ENCODE measurements at regions not wholly inside any gene's neighbourhood (a gene's known extent, or its start where the extent isn't known, plus 50 kb on each side); places are given as distances from the start of the nearest gene placed in this dataset.
"Not testable (repeated sequence)": the region's sequence is repeated elsewhere in the genome, so short reads cannot be mapped to it uniquely, and the experiment has no call there.

- TF ChIP-seq CTCF (IDR thresholded peaks at IDR 0.05), result no peak
- H3K27ac ChIP-seq, result no peak overlapping the region
These were observed 166.5 kb upstream of the CXCR4 start for GRCh38 chr2:136284226-136285119.

GRCh38 chr2:136282251-136282650, 164.3 kb upstream of the CXCR4 start:
- H3K36me3 ChIP-seq, result no peaks in the 10 kb centered on the region
- TF ChIP-seq CTCF (IDR thresholded peaks at IDR 0.05), result no peak
- no peaks in the 10 kb centered on the region for H3K27me3 ChIP-seq
- no peak overlapping the region for H3K4me3 ChIP-seq (ENCODE audit: low read depth in 1 of 2, low read length in 1 of 2)
- H3K4me1 ChIP-seq (ENCODE audit: control insufficient read depth in 1 of 2, insufficient read depth in 1 of 2, low read depth in 1 of 2, low read length in 1 of 2), result peaks cover 0 to 5% of the 10 kb centered on the region in 2 experiments
- H3K9me3 ChIP-seq, result no peaks in the 10 kb centered on the region
- no peak overlapping the region for H3K27ac ChIP-seq

More at GRCh38 chr2:136284226-136285119, 166.5 kb upstream of the CXCR4 start:
- no peaks in the 10 kb centered on the region for H3K27me3 ChIP-seq
- no peak overlapping the region for H3K4me3 ChIP-seq (ENCODE audit: low read depth in 1 of 2, low read length in 1 of 2)
- H3K9me3 ChIP-seq, result no peaks in the 10 kb centered on the region
- no peaks in the 10 kb centered on the region for H3K36me3 ChIP-seq
- peaks cover 0 to 5% of the 10 kb centered on the region in 2 experiments for H3K4me1 ChIP-seq (ENCODE audit: control insufficient read depth in 1 of 2, insufficient read depth in 1 of 2, low read depth in 1 of 2, low read length in 1 of 2)

- no peak for TF ChIP-seq CTCF (IDR thresholded peaks at IDR 0.05)
- peaks cover 0 to 5% of the 10 kb centered on the region in 2 experiments for H3K4me1 ChIP-seq (ENCODE audit: control insufficient read depth in 1 of 2, insufficient read depth in 1 of 2, low read depth in 1 of 2, low read length in 1 of 2)
- no peak overlapping the region for H3K27ac ChIP-seq
These were observed 163.5 kb upstream of the CXCR4 start for GRCh38 chr2:136281281-136282114.

GRCh38 chr2:136266346-136266745, 148.4 kb upstream of the CXCR4 start:
- not testable (repeated sequence) for H3K9me3 ChIP-seq; H3K27ac ChIP-seq; H3K4me3 ChIP-seq (ENCODE audit: low read depth in 1 of 2, low read length in 1 of 2); H3K4me1 ChIP-seq (ENCODE audit: control insufficient read depth in 1 of 2, insufficient read depth in 1 of 2, low read depth in 1 of 2, low read length in 1 of 2); H3K27me3 ChIP-seq; H3K36me3 ChIP-seq

More at GRCh38 chr2:136281281-136282114, 163.5 kb upstream of the CXCR4 start:
- no peaks in the 10 kb centered on the region for H3K36me3 ChIP-seq
- H3K4me3 ChIP-seq (ENCODE audit: low read depth in 1 of 2, low read length in 1 of 2), result no peak overlapping the region
- no peaks in the 10 kb centered on the region for H3K27me3 ChIP-seq
- no peaks in the 10 kb centered on the region for H3K9me3 ChIP-seq

- peak overlapping the region; percentile 33 for H3K27ac ChIP-seq
- no peak for TF ChIP-seq CTCF (IDR thresholded peaks at IDR 0.05)
- H3K36me3 ChIP-seq, result no peaks in the 10 kb centered on the region
- H3K4me3 ChIP-seq (ENCODE audit: low read depth in 1 of 2, low read length in 1 of 2), result no peak overlapping the region
- H3K4me1 ChIP-seq (ENCODE audit: control insufficient read depth in 1 of 2, insufficient read depth in 1 of 2, low read depth in 1 of 2, low read length in 1 of 2), result peaks cover 24% of the 10 kb centered on the region in 2 experiments
- no peaks in the 10 kb centered on the region for H3K9me3 ChIP-seq
- H3K27me3 ChIP-seq, result no peaks in the 10 kb centered on the region
These were observed 141.6 kb upstream of the CXCR4 start for GRCh38 chr2:136259551-136259950.

Data from neutrophil (primary cell).